AG08395 (cell line): ENCODE measurements at regions not wholly inside any gene's neighbourhood (a gene's known extent, or its start where the extent isn't known, plus 50 kb on each side); places are given as distances from the start of the nearest gene placed in this dataset.

Experiments used
- DNase-seq: peaks from one replicate; pipeline ENCODE4 v3.0.0; 2012; ENCODE audit warnings: mixed read lengths, low spot score

GRCh38 chr3:68163062-68163461, 508.6 kb upstream of the SUCLG2 start:
- DNase-seq, result no peak

- no peak for DNase-seq
Measured at GRCh38 chr3:68162644-68163043, 508.2 kb upstream of the SUCLG2 start.

- DNase-seq, result no peak
Measured at GRCh38 chr3:68151359-68151758, 496.9 kb upstream of the SUCLG2 start.

- no peak for DNase-seq
Measured at GRCh38 chr3:68148447-68148846, 494.0 kb upstream of the SUCLG2 start.

GRCh38 chr3:68142441-68142840, 488.0 kb upstream of the SUCLG2 start:
- no peak for DNase-seq

GRCh38 chr3:68139897-68140296, 485.5 kb upstream of the SUCLG2 start:
- no peak for DNase-seq

- no peak for DNase-seq
Measured at GRCh38 chr3:68136411-68136810, 482.0 kb upstream of the SUCLG2 start.

GRCh38 chr3:68135067-68135466, 480.7 kb upstream of the SUCLG2 start:
- DNase-seq, result no peak

GRCh38 chr3:68129065-68129464, 474.7 kb upstream of the SUCLG2 start:
- DNase-seq, result no peak

GRCh38 chr3:68123231-68123630, 468.8 kb upstream of the SUCLG2 start:
- no peak for DNase-seq

GRCh38 chr3:68121287-68121686, 466.9 kb upstream of the SUCLG2 start:
- no peak for DNase-seq

GRCh38 chr3:68116580-68116979, 462.2 kb upstream of the SUCLG2 start:
- DNase-seq, result no peak

GRCh38 chr3:68103811-68104210, 449.4 kb upstream of the SUCLG2 start:
- no peak for DNase-seq

GRCh38 chr3:68090571-68090970, 436.2 kb upstream of the SUCLG2 start:
- DNase-seq, result no peak

GRCh38 chr3:68089572-68090011, 435.2 kb upstream of the SUCLG2 start:
- DNase-seq, result no peak

GRCh38 chr3:68088636-68089035, 434.2 kb upstream of the SUCLG2 start:
- no peak for DNase-seq

GRCh38 chr3:68088216-68088615, 433.8 kb upstream of the SUCLG2 start:
- no peak for DNase-seq

GRCh38 chr3:68072062-68072461, 417.6 kb upstream of the SUCLG2 start:
- DNase-seq, result no peak

- DNase-seq, result no peak
Measured at GRCh38 chr3:68070186-68070585, 415.8 kb upstream of the SUCLG2 start.

GRCh38 chr3:68067314-68067713, 412.9 kb upstream of the SUCLG2 start:
- DNase-seq, result no peak

GRCh38 chr3:68062926-68063325, 408.5 kb upstream of the SUCLG2 start:
- no peak for DNase-seq

GRCh38 chr3:68060910-68061309, 406.5 kb upstream of the SUCLG2 start:
- no peak for DNase-seq

GRCh38 chr3:68060191-68060590, 405.8 kb upstream of the SUCLG2 start:
- DNase-seq, result no peak

GRCh38 chr3:68059628-68060152, 405.3 kb upstream of the SUCLG2 start:
- no peak for DNase-seq
